ENCODE measurements at regions not wholly inside any gene's neighbourhood (a gene's known extent, or its start where the extent isn't known, plus 50 kb on each side); places are given as distances from the start of the nearest gene placed in this dataset.

DNA sequence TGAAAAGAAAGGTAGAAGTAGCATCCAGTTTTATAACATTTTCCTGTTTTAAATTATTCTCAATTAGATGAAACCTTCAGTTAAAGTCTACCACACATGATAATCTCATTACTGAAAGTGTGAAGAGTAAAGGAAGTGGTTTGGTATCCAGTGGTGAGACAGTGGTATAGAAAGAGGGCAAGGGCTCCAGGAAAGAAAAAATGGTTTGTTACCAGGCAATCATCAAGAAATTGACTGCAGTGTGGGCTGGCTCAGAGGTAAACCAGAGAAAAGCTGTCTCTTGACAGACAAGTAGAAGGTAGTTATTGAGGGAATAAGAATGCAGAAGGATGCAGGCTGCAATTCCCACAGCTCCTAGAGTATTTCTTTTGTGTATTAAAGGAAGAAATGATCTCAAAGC is 406.2 kb downstream of the TLL1 start:
- TF ChIP-seq, protein P1, sequence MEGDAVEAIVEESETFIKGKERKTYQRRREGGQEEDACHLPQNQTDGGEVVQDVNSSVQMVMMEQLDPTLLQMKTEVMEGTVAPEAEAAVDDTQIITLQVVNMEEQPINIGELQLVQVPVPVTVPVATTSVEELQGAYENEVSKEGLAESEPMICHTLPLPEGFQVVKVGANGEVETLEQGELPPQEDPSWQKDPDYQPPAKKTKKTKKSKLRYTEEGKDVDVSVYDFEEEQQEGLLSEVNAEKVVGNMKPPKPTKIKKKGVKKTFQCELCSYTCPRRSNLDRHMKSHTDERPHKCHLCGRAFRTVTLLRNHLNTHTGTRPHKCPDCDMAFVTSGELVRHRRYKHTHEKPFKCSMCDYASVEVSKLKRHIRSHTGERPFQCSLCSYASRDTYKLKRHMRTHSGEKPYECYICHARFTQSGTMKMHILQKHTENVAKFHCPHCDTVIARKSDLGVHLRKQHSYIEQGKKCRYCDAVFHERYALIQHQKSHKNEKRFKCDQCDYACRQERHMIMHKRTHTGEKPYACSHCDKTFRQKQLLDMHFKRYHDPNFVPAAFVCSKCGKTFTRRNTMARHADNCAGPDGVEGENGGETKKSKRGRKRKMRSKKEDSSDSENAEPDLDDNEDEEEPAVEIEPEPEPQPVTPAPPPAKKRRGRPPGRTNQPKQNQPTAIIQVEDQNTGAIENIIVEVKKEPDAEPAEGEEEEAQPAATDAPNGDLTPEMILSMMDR (IDR thresholded peaks at IDR 0.05; ENCODE audit: insufficient read depth, low read depth, low read length): no peak
- no peak overlapping the region for H3K4me3 ChIP-seq (ENCODE audit: low read depth, low read length)
- no peak for DNase-seq (ENCODE audit: low read depth)

DNA sequence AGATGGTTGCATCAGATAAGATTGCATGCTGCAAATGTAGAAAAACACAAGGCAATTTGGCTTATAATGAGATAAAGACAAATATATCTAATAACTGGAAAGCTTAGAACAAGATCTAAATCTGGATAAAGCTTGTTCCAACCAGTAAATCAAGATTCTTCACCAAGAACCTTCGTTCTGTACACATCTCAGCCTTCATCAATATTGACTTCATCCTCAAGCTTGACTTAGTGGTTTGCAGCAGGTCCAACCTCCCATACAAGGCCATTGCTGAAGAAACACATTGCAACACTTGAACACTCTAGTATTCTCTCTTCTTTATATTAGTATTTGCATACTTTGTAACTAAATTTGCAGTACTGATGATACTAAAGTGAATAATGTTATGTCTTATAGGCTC is 407.6 kb downstream of the TLL1 start:
- TF ChIP-seq, protein P1 (IDR thresholded peaks at IDR 0.05; ENCODE audit: insufficient read depth, low read depth, low read length): no peak
- no peak overlapping the region for H3K4me3 ChIP-seq (ENCODE audit: low read depth, low read length)
- DNase-seq (ENCODE audit: low read depth): no peak

DNA sequence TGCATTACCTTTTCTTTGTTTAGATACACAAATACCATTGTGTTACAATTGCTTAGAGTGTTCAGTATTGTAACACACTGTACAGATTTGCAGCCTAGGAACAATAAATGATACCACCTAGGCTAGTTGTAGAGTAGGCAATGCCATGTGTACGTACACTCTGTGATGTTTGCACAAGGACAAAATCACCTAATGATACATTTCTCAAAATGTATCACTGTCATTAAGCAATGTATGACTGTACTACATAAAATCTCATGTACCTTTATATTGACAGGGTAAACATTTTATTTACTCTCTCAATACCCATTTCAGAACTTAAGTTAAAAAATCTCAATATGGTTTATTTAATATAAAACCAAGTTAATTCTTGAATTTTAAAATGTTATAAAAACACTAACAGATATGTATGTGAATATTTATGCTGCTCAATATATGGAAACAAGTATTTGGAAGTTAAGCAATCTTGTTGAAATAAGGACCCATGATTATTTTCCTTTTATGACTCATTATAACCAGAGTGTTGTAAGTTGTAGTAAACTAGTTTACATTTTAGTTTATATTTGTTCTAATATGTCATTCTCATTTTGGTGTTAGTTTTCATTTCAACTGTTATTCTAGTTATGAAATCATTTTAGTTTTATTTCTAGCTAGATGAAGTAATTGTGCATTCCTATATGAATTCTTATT is 409.2 kb downstream of the TLL1 start:
- TF ChIP-seq, protein P1 (IDR thresholded peaks at IDR 0.05; ENCODE audit: insufficient read depth, low read depth, low read length): no peak
- DNase-seq (ENCODE audit: low read depth): no peak
- H3K4me3 ChIP-seq (ENCODE audit: low read depth, low read length): no peak overlapping the region

DNA sequence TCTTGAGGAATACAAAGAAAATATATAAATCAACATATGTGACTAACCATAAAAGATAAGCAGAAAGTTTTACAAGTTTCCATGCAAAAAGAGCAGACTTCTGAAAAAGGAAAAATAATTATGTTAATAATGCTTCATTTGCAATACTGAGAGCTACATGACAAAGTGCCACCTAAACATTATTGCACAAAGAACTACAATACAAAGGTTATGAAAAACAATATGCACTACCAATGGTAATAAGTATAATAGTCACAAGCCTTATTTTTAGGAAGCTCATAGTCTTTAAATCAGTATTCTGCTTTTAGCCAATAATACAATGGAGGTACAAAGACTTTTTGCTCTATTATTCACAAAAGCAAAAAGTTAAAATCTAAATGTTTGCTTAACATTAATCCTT is 411.2 kb downstream of the TLL1 start:
- H3K4me3 ChIP-seq (ENCODE audit: low read depth, low read length): no peak overlapping the region
- TF ChIP-seq, protein P1 (IDR thresholded peaks at IDR 0.05; ENCODE audit: insufficient read depth, low read depth, low read length): no peak
- no peak for DNase-seq (ENCODE audit: low read depth)

DNA sequence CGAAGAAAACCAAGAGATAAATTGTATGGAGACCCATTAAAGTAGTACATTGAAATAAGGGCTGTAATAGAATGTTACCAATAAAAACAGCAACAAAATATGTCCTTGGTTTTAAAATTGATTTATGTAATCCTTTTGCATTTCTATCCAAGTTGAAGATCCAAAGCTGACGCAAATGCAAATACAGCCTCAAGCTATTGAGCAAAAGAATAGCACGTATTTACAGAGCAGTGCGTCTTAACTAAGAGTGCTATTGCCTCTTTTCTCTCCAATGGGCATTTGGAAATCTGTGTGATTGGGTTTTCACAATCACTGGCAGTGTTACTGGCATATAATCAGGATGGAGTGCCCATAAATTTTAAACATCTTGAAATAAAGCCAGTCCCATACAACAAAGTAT is 417.4 kb downstream of the TLL1 start:
- TF ChIP-seq, protein P1 (IDR thresholded peaks at IDR 0.05; ENCODE audit: insufficient read depth, low read depth, low read length): no peak
- no peak overlapping the region for H3K4me3 ChIP-seq (ENCODE audit: low read depth, low read length)
- DNase-seq (ENCODE audit: low read depth): no peak

DNA sequence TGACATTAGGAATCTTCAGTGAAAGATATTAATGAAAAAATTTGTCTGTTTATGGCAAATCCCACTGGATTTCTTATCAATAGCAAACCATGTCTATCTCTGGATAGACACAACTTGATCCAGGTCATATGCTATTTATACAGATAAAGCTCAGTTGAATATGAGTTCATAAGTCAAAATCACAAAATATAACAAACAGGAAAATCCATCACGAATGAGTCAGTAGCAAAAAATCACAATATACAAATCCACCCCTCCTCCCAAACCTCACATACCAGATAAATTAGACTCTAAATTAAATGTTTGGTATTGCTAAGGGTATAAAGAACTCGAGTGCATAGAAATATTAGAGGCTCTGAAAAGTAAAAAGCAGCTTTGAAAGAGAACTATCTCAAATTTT is 420.5 kb downstream of the TLL1 start:
- no peak overlapping the region for H3K4me3 ChIP-seq (ENCODE audit: low read depth, low read length)
- no peak for DNase-seq (ENCODE audit: low read depth)
- TF ChIP-seq, protein P1 (IDR thresholded peaks at IDR 0.05; ENCODE audit: insufficient read depth, low read depth, low read length): no peak

DNA sequence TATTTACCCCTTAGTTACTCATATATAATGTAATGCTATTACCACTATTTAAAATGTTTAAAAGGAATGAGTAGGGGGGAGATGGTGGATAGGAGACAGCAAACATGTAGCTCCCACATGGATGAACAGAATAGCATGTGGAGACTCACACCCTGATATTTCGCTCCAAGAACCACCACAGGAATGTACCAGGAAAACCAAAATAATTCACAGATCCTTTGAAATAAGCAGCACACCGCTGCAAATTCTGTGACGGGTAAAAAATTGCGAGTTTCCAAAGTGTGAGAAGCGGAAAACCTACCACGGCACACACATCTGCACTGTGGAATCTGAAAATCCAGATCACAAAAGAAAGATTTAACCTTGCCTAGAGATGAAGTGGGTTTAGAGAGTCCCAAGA is 428.2 kb downstream of the TLL1 start:
- TF ChIP-seq, protein P1 (IDR thresholded peaks at IDR 0.05; ENCODE audit: insufficient read depth, low read depth, low read length): no peak
- DNase-seq (ENCODE audit: low read depth): no peak
- no peak overlapping the region for H3K4me3 ChIP-seq (ENCODE audit: low read depth, low read length)
